Liver (tissue), 3 donors: ENCODE measurements at regions not wholly inside any gene's neighbourhood (a gene's known extent, or its start where the extent isn't known, plus 50 kb on each side); places are given as distances from the start of the nearest gene placed in this dataset.

Experiments
- EGR1 ChIP-seq, 2 donors: IDR thresholded peaks; 2 replicates each; pipeline ENCODE4 v1.6.1; 2016 to 2018; ENCODE audit warnings: antibody characterized with exemption in 2 of 2, low read depth in 2 of 2
- TAF1 ChIP-seq: conservative IDR thresholded peaks from 2 replicates; pipeline ENCODE4 v1.6.1; 2016; ENCODE audit warnings: antibody characterized with exemption, mild to moderate bottlenecking
- TF ChIP-seq, protein P1 (sequence below): fragments of 150-350 bp; IDR thresholded peaks from 2 replicates; pipeline ENCODE4 v1.5.1; 2017; ENCODE audit warnings: improper control_type of control experiment, low read depth, low read length; ENCODE audit not compliant: missing input control
- donor health status: healthy.
- donor health status: healthy.

DNA sequence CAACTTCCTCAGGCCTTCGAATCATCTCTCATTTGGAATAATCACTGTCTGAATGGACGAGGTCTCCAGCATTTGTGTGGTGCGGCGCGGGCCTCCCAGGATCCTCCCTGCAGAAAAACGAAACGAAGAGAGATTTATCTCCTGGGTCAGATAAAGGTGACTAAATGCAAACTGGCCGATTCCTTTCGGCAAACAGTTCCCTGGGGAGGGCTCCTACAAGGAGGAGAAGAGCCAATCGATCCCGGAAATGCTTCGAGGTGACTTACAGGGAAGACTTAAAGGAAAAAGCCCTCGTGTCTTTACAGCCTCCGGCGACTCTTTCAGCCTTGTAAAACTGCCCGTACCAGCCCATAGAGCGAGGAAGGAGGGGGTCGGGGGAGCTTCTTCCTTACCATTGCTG lies 126.5 kb downstream of the MIAT start:
- TF ChIP-seq TAF1 (no peak), EGR1 (IDR thresholded peaks at IDR 0.05; ENCODE audit: low read depth in 2 of 2) (no peak)
- TF ChIP-seq, protein P1, sequence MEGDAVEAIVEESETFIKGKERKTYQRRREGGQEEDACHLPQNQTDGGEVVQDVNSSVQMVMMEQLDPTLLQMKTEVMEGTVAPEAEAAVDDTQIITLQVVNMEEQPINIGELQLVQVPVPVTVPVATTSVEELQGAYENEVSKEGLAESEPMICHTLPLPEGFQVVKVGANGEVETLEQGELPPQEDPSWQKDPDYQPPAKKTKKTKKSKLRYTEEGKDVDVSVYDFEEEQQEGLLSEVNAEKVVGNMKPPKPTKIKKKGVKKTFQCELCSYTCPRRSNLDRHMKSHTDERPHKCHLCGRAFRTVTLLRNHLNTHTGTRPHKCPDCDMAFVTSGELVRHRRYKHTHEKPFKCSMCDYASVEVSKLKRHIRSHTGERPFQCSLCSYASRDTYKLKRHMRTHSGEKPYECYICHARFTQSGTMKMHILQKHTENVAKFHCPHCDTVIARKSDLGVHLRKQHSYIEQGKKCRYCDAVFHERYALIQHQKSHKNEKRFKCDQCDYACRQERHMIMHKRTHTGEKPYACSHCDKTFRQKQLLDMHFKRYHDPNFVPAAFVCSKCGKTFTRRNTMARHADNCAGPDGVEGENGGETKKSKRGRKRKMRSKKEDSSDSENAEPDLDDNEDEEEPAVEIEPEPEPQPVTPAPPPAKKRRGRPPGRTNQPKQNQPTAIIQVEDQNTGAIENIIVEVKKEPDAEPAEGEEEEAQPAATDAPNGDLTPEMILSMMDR, result no peak
